Fibroblast of gingiva (primary cell): ENCODE measurements at regions not wholly inside any gene's neighbourhood (a gene's known extent, or its start where the extent isn't known, plus 50 kb on each side); places are given as distances from the start of the nearest gene placed in this dataset.
"Not testable (repeated sequence)": the region's sequence is repeated elsewhere in the genome, so short reads cannot be mapped to it uniquely, and the experiment has no call there.

Experiments
- DNase-seq: peaks from one replicate; pipeline ENCODE4 v3.0.0-alpha.2; 2011; ENCODE audit warnings: low read depth

- DNase-seq, result no peak
Measured at GRCh38 chr3:36077320-36077719, 303.0 kb upstream of the STAC start.

- not testable (repeated sequence) for DNase-seq
Measured at GRCh38 chr3:36082958-36083357, 297.3 kb upstream of the STAC start.

- DNase-seq, result no peak
Measured at GRCh38 chr3:36095238-36095637, 285.1 kb upstream of the STAC start.

- no peak for DNase-seq
Measured at GRCh38 chr3:36097209-36097608, 283.1 kb upstream of the STAC start.

- no peak for DNase-seq
Measured at GRCh38 chr3:36114353-36114752, 266.0 kb upstream of the STAC start.

GRCh38 chr3:36124118-36124796 lies 256.0 kb upstream of the STAC start:
- peak; percentile 20 for DNase-seq

GRCh38 chr3:36132214-36132613 lies 248.1 kb upstream of the STAC start:
- DNase-seq, result no peak

- no peak for DNase-seq
Measured at GRCh38 chr3:36135863-36136262, 244.4 kb upstream of the STAC start.

- DNase-seq, result no peak
Measured at GRCh38 chr3:36142746-36143145, 237.6 kb upstream of the STAC start.

GRCh38 chr3:36146404-36146803 lies 233.9 kb upstream of the STAC start:
- no peak for DNase-seq

- DNase-seq, result no peak
Measured at GRCh38 chr3:36147934-36148558, 232.3 kb upstream of the STAC start.

GRCh38 chr3:36149447-36149865 lies 230.8 kb upstream of the STAC start:
- no peak for DNase-seq

GRCh38 chr3:36155515-36155914 lies 224.8 kb upstream of the STAC start:
- DNase-seq, result no peak

- DNase-seq, result no peak
Measured at GRCh38 chr3:36164400-36164799, 215.9 kb upstream of the STAC start.

GRCh38 chr3:36165509-36166290 lies 214.6 kb upstream of the STAC start:
- no peak for DNase-seq

- no peak for DNase-seq
Measured at GRCh38 chr3:36166477-36166876, 213.8 kb upstream of the STAC start.

- DNase-seq, result no peak
Measured at GRCh38 chr3:36172699-36173098, 207.6 kb upstream of the STAC start.

- DNase-seq, result no peak
Measured at GRCh38 chr3:36175113-36175812, 205.0 kb upstream of the STAC start.

- DNase-seq, result no peak
Measured at GRCh38 chr3:36175916-36176461, 204.3 kb upstream of the STAC start.

GRCh38 chr3:36178018-36178417 lies 202.3 kb upstream of the STAC start:
- no peak for DNase-seq

GRCh38 chr3:36182024-36182423 lies 198.3 kb upstream of the STAC start:
- no peak for DNase-seq

- DNase-seq, result not testable (repeated sequence)
Measured at GRCh38 chr3:36187197-36187596, 193.1 kb upstream of the STAC start.
